ENCODE measurements at regions not wholly inside any gene's neighbourhood (a gene's known extent, or its start where the extent isn't known, plus 50 kb on each side); places are given as distances from the start of the nearest gene placed in this dataset.
"Not testable (repeated sequence)": the region's sequence is repeated elsewhere in the genome, so short reads cannot be mapped to it uniquely, and the experiment has no call there.

DNA sequence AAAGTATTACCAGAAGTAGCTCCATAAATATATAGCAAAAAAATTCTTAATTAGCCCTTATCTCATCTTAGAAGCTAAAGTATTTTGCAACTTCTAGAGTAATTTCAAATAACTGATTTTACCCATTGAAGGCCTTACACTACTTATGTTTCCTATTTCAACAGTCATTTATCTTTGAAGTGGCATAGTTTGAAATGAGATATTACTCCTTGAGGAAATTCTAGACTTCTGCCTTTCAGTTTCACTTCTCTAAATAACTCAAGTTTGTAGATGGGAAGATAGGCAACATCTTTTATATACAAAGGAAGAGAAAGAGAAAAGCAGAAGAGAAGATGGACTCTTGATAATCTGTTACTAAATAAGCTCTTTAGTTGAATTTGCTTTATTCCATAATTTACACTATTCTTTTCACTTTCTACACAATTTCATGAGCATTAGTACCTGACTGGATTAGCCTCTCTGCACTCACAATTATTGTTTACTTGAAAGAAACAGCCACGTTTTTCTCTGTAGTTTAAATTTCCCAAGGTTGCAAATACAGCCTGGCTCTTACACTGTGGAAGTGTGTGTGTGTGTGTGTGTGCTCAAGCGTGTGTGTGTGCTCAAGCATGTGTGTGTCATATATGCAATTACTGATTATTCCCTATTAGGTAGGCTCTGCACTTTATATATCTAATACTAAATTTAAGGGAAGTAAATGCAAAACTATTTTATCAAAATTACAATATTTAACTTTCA is 60.6 kb upstream of the EMB start:
- Histone ChIP-seq H3K27ac (ENCODE audit: low read depth, low read length) (no peak overlapping the region), H3K4me1 (ENCODE audit: control insufficient read depth, insufficient read depth, low read length) (no peaks in the 10 kb centered on the region), H3K9me3 (ENCODE audit: control insufficient read depth, insufficient read depth, low read length) (no peaks in the 10 kb centered on the region), H3K27me3 (ENCODE audit: control insufficient read depth, insufficient read depth, low read length) (no peaks in the 10 kb centered on the region), H3K36me3 (ENCODE audit: control insufficient read depth, insufficient read depth, low read length) (no peaks in the 10 kb centered on the region), H3K4me3 (ENCODE audit: low read depth, low read length) (no peak overlapping the region)
- WGBS (ENCODE audit: insufficient coverage), result no CpG with 5 or more reads among the region's 2 CpGs
- DNase-seq (ENCODE audit: low read depth in 4 of 6, low spot score in 6 of 6), result no peak

GRCh38 chr5:50513028-50513457 is 72.0 kb upstream of the EMB start:
- not testable (repeated sequence) for H3K36me3 ChIP-seq (ENCODE audit: control insufficient read depth, insufficient read depth, low read length); H3K4me3 ChIP-seq (ENCODE audit: low read depth, low read length); H3K4me1 ChIP-seq (ENCODE audit: control insufficient read depth, insufficient read depth, low read length); H3K9me3 ChIP-seq (ENCODE audit: control insufficient read depth, insufficient read depth, low read length); H3K27me3 ChIP-seq (ENCODE audit: control insufficient read depth, insufficient read depth, low read length); H3K27ac ChIP-seq (ENCODE audit: low read depth, low read length)
- peak in 1 of 6 donors; percentile 10 for DNase-seq (ENCODE audit: low read depth in 4 of 6, low spot score in 6 of 6)

- DNase-seq (ENCODE audit: low read depth in 4 of 6, low spot score in 6 of 6); H3K9me3 ChIP-seq (ENCODE audit: control insufficient read depth, insufficient read depth, low read length); H3K36me3 ChIP-seq (ENCODE audit: control insufficient read depth, insufficient read depth, low read length); H3K27me3 ChIP-seq (ENCODE audit: control insufficient read depth, insufficient read depth, low read length); H3K27ac ChIP-seq (ENCODE audit: low read depth, low read length); H3K4me1 ChIP-seq (ENCODE audit: control insufficient read depth, insufficient read depth, low read length); H3K4me3 ChIP-seq (ENCODE audit: low read depth, low read length): not testable (repeated sequence)
Measured at GRCh38 chr5:50521060-50521459, 80.0 kb upstream of the EMB start.

DNA sequence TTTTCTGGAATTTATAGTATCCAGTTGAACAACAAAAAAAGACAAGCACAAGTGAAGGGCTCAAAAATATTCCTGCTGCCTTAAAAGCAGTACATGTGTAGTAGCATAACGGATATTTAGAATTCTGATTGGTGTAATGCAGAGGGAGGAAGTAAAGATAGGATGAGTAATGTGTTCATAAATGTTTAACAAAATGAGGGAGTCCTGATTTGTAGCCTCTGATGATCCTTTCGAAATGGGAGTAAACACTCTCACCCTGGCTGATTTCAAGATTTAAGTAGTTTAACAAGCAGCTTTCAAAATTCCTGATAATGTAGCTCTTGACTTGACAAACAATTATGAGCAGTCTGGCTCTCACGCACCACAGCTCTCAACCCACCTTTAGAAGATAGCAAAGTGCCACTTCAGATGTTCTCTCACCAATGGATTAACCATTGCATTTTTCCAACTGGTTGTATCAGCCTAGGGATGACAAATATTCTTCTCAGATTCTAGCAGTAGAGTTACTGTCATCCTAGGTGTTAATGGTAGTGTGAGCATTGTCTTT is 86.5 kb upstream of the EMB start:
- H3K36me3 ChIP-seq (ENCODE audit: control insufficient read depth, insufficient read depth, low read length); H3K27ac ChIP-seq (ENCODE audit: low read depth, low read length); H3K9me3 ChIP-seq (ENCODE audit: control insufficient read depth, insufficient read depth, low read length); H3K4me3 ChIP-seq (ENCODE audit: low read depth, low read length); DNase-seq (ENCODE audit: low read depth in 4 of 6, low spot score in 6 of 6); H3K27me3 ChIP-seq (ENCODE audit: control insufficient read depth, insufficient read depth, low read length); H3K4me1 ChIP-seq (ENCODE audit: control insufficient read depth, insufficient read depth, low read length): not testable (repeated sequence)
- 95% methylated on average over 2 of the region's 3 CpGs for WGBS (ENCODE audit: insufficient coverage)

GRCh38 chr5:50535393-50535792 is 94.3 kb upstream of the EMB start:
- no peak for DNase-seq (ENCODE audit: low read depth in 4 of 6, low spot score in 6 of 6)
- 79% methylated on average over 5 of the region's 6 CpGs for WGBS (ENCODE audit: insufficient coverage)

GRCh38 chr5:50537534-50537933 is 96.4 kb upstream of the EMB start:
- H3K4me1 ChIP-seq (ENCODE audit: control insufficient read depth, insufficient read depth, low read length); H3K27me3 ChIP-seq (ENCODE audit: control insufficient read depth, insufficient read depth, low read length); H3K27ac ChIP-seq (ENCODE audit: low read depth, low read length); H3K36me3 ChIP-seq (ENCODE audit: control insufficient read depth, insufficient read depth, low read length); H3K9me3 ChIP-seq (ENCODE audit: control insufficient read depth, insufficient read depth, low read length); DNase-seq (ENCODE audit: low read depth in 4 of 6, low spot score in 6 of 6); H3K4me3 ChIP-seq (ENCODE audit: low read depth, low read length): not testable (repeated sequence)
- no CpG with 5 or more reads among the region's 1 CpG for WGBS (ENCODE audit: insufficient coverage)

More at GRCh38 chr5:50535393-50535792, 94.3 kb upstream of the EMB start:
- no peak overlapping the region for H3K4me3 ChIP-seq (ENCODE audit: low read depth, low read length)
- H3K9me3 ChIP-seq (ENCODE audit: control insufficient read depth, insufficient read depth, low read length), result no peaks in the 10 kb centered on the region
- no peak overlapping the region for H3K27ac ChIP-seq (ENCODE audit: low read depth, low read length)
- H3K27me3 ChIP-seq (ENCODE audit: control insufficient read depth, insufficient read depth, low read length), result no peaks in the 10 kb centered on the region
- no peaks in the 10 kb centered on the region for H3K36me3 ChIP-seq (ENCODE audit: control insufficient read depth, insufficient read depth, low read length)
- H3K4me1 ChIP-seq (ENCODE audit: control insufficient read depth, insufficient read depth, low read length), result no peaks in the 10 kb centered on the region

GRCh38 chr5:50547303-50547702 is 106.2 kb upstream of the EMB start:
- DNase-seq (ENCODE audit: low read depth in 4 of 6, low spot score in 6 of 6), result no peak
- no CpG with 5 or more reads among the region's 2 CpGs for WGBS (ENCODE audit: insufficient coverage)

DNA sequence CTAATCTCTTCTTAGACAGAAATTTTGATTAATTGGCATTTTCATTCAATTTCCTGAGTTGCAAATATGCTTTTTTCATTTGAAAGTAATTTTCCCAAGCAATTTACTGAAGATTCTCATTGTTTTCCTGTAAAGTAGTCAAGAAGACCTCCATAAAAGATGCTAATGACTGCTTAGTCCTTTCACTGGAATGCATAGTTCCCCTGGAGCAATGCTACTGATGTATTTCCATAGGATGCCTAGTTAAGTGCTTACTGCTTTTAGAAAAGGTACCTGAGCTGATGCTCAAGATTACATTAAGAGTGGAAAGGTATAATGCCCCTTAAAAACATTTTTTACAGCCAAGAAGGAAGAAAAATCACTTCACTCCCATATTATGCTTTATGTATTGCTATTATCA is 109.2 kb upstream of the EMB start:
- no peaks in the 10 kb centered on the region for H3K36me3 ChIP-seq (ENCODE audit: control insufficient read depth, insufficient read depth, low read length)
- no peaks in the 10 kb centered on the region for H3K27me3 ChIP-seq (ENCODE audit: control insufficient read depth, insufficient read depth, low read length)
- no peak overlapping the region for H3K27ac ChIP-seq (ENCODE audit: low read depth, low read length)
- no peaks in the 10 kb centered on the region for H3K9me3 ChIP-seq (ENCODE audit: control insufficient read depth, insufficient read depth, low read length)
- no peak overlapping the region for H3K4me3 ChIP-seq (ENCODE audit: low read depth, low read length)
- no peak for DNase-seq (ENCODE audit: low read depth in 4 of 6, low spot score in 6 of 6)
- no peaks in the 10 kb centered on the region for H3K4me1 ChIP-seq (ENCODE audit: control insufficient read depth, insufficient read depth, low read length)

More at GRCh38 chr5:50547303-50547702, 106.2 kb upstream of the EMB start:
- Histone ChIP-seq H3K27ac (ENCODE audit: low read depth, low read length) (no peak overlapping the region), H3K4me1 (ENCODE audit: control insufficient read depth, insufficient read depth, low read length) (no peaks in the 10 kb centered on the region), H3K9me3 (ENCODE audit: control insufficient read depth, insufficient read depth, low read length) (no peaks in the 10 kb centered on the region), H3K27me3 (ENCODE audit: control insufficient read depth, insufficient read depth, low read length) (no peaks in the 10 kb centered on the region), H3K4me3 (ENCODE audit: low read depth, low read length) (no peak overlapping the region), H3K36me3 (ENCODE audit: control insufficient read depth, insufficient read depth, low read length) (no peaks in the 10 kb centered on the region)

GRCh38 chr5:50550993-50551392 is 109.9 kb upstream of the EMB start:
- no CpG with 5 or more reads among the region's 3 CpGs for WGBS (ENCODE audit: insufficient coverage)
- H3K4me3 ChIP-seq (ENCODE audit: low read depth, low read length), result no peak overlapping the region

GRCh38 chr5:50553560-50553984 is 112.5 kb upstream of the EMB start:
- DNase-seq (ENCODE audit: low read depth in 4 of 6, low spot score in 6 of 6), result peak in 2 of 6 donors; percentile 4 to 5
- Histone ChIP-seq H3K36me3 (ENCODE audit: control insufficient read depth, insufficient read depth, low read length) (no peaks in the 10 kb centered on the region), H3K27me3 (ENCODE audit: control insufficient read depth, insufficient read depth, low read length) (no peaks in the 10 kb centered on the region), H3K4me1 (ENCODE audit: control insufficient read depth, insufficient read depth, low read length) (no peaks in the 10 kb centered on the region), H3K9me3 (ENCODE audit: control insufficient read depth, insufficient read depth, low read length) (no peaks in the 10 kb centered on the region), H3K27ac (ENCODE audit: low read depth, low read length) (no peak overlapping the region), H3K4me3 (ENCODE audit: low read depth, low read length) (no peak overlapping the region)
- WGBS (ENCODE audit: insufficient coverage), result 20% methylated on average over 1 of the region's 4 CpGs

More at GRCh38 chr5:50550993-50551392, 109.9 kb upstream of the EMB start:
- no peaks in the 10 kb centered on the region for H3K36me3 ChIP-seq (ENCODE audit: control insufficient read depth, insufficient read depth, low read length)
- no peak for DNase-seq (ENCODE audit: low read depth in 4 of 6, low spot score in 6 of 6)
- no peaks in the 10 kb centered on the region for H3K4me1 ChIP-seq (ENCODE audit: control insufficient read depth, insufficient read depth, low read length)
- H3K9me3 ChIP-seq (ENCODE audit: control insufficient read depth, insufficient read depth, low read length), result no peaks in the 10 kb centered on the region
- no peaks in the 10 kb centered on the region for H3K27me3 ChIP-seq (ENCODE audit: control insufficient read depth, insufficient read depth, low read length)
- no peak overlapping the region for H3K27ac ChIP-seq (ENCODE audit: low read depth, low read length)
